Caki2 (cell line): ENCODE measurements at regions not wholly inside any gene's neighbourhood (a gene's known extent, or its start where the extent isn't known, plus 50 kb on each side); places are given as distances from the start of the nearest gene placed in this dataset.
A peak's percentile ranks its signal among the peaks of the same experiment; 100 is the strongest.
"Not testable (repeated sequence)": the region's sequence is repeated elsewhere in the genome, so short reads cannot be mapped to it uniquely, and the experiment has no call there.

Source experiments
- DNase-seq: peaks from one replicate; pipeline ENCODE4 v3.0.0-alpha.2; 2015; ENCODE audit warnings: low read depth
- in situ Hi-C: cut with HindIII; loops from 2 replicates; pipeline ENCODE4 v1.10.0; 2016; ENCODE audit warnings: low sequenced_read_pairs, low pct_unique_long_range_greater_than_20kb, mixed read lengths

DNA sequence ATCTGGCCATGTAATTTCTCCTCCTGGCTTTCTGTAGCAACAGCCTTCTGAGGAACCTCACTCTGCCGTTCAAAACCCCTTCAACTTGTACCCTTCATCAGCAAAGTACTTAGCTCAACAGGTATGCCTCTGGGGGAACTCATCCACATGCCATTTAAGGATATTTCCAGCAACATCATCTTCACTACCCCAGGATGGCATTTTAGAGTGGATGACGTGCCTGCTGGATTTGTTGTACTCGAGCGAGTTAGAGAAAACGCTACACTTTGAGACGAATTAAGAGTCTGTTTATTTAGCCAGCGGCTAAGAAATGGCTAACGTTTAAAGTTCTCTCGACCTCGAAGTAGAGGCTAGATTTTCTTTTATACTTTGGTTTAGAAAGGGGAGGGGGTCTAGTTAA is 122.1 kb downstream of the UNC93B1 start:
- DNase-seq: not testable (repeated sequence)

DNA sequence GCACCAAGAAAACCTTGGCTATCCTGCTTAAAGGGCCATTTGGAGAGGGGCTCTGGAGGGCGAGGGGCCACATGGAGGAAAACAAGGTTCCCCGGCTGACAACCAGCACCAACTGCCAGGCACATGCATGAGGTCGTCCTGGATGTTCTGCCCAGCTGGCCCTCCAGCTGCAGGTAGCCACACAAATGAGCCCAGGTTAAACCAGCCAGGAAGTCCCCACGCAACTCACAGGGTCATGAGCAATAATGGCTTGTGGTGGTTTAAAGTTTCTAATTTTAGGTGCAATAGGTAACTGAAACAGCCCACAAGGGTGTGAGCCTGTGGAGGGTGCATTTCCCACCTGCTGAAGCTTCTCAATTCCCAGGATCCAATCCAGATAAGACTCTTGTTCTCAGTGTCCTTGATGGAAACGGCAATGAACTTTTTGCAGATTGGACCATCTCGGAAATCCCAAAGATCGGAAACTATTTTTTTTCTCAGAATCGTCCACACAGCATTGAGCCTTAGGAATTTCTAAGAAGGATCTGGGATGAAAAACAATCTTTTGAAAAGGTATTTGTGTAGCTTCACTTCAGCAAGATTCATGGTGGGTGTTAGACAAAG is 123.2 kb downstream of the UNC93B1 start:
- in situ Hi-C loops, DNase-seq: not testable (repeated sequence)

More for the DNA sequence above, 122.1 kb downstream of the UNC93B1 start:
- in situ Hi-C loops: not testable (repeated sequence)

DNA sequence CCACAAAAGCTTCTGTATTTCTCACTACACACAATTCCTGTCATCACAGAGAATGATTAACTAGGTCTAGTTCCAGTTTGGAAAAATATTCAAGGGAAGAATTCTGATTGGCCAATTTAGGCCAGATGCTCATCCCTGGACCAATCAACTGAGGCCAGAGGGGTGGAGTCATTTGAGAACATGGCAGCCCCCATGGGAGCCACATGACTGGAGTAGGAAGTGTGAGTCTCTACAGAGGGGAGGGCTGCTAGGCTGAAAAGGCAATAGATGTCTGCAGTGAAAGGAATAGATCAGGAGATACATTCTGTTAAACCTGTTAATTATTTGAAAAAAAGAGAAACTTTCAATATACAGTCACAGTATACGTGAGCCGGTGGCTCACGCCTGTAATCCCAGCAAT is 125.2 kb downstream of the UNC93B1 start:
- in situ Hi-C loops: not testable (repeated sequence)
- DNase-seq: peak; percentile 49

DNA sequence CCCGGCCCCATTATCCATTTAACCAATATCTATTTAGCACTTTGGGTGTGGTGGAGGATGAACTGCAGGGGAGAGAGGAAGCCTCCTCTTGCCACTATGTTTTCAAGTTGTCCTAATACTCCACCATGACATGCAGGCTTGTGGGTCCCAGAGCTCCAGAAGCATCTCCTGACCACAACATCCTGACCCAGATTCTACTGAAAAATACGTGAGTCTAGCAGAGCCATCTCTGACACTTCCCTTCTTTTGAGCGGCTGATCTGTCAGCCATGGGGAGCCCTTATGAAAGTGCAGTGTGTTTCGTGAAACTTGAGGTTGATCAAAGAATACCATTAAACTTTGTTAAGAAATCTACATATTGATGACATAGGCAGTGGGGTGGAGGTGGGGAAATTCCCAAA is 126.6 kb downstream of the UNC93B1 start:
- in situ Hi-C loops, DNase-seq: not testable (repeated sequence)

DNA sequence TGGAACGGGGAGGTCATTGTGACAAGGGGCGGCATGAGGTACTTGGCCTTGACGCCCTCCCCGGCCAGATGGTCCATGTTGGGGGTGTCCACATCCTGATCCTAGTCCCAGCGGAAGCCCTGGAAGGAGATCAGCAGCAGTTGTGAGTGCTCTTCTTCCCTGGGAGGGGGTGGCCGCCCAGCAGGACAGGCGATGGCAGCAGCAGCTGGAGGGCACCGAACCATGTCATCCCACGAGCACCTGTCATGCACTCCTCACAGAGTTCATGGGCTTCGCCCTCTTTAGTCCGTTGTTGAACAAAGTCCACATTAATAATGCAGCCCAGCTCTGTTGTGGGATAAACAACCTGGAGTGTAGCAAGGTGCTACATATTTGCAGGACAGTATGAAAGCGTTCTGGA is 130.7 kb downstream of the UNC93B1 start:
- DNase-seq, in situ Hi-C loops: not testable (repeated sequence)

DNA sequence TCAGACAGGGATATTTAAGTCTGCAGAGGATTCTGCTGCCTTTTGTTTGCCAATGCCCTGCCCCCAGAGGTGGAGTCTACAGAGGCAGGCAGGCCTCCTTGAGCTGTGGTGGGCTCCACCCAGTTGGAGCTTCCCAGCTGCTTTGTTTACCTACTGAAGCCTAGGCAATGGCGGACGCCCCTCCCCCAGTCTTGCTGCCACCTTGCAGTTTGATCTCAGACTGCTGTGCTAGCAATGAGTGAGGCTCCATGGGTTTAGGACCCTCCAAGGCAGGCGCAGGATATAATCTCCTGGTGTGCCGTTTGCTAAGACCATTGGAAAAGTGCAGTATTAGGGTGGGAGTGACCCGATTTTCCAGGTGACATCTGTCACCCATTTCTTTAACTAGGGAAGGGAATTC is 132.7 kb downstream of the UNC93B1 start:
- DNase-seq, in situ Hi-C loops: not testable (repeated sequence)

DNA sequence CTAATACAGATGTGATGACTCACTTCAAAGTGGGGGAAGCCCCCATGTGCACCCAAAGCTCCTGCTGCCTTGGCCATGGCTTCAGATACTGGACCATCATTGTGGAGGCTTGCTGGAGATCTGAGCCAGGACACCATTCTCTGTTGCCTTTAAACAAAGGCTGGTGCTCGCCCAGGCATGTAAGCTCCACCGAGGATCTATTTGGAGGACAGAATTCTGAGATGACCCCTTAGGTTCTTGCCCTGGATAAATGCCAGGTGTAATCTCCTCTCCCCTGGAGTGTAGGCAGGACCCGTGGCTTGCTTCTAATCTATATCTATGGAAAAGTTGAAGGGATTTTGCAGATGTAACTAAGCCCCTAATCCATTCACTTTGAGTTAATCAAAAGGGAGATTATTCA is 141.0 kb downstream of the UNC93B1 start:
- in situ Hi-C loops, DNase-seq: not testable (repeated sequence)

DNA sequence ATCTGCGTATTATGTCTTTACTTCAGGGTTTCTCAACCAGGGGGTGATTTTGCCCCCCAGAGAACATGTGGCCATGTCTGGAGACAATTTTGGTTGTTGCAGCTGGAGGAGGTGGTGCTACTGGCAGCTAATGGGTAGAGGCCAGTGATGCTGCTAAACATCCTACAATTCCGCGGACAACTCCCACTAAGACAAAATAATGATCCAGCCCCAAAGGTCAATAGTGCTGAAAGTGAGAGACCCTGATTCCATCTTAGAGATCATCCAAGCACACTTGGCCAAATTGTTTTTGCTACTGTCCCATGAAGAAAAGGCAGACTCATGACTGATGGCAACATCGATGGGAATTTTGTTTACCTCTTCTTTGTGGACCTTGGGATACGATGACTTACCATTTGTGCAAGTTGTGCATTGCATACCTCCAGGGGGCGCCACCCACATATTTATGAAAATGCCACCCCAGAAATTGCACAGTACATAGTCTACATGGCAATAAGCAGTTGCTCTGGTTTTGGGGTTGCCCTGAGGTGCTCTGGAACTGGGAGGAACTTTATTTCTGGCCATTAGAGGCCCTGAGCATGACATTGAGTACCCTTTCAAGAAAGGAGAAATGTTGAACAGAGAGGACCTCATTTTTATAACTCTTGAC is 144.3 kb downstream of the UNC93B1 start:
- DNase-seq, in situ Hi-C loops: not testable (repeated sequence)

DNA sequence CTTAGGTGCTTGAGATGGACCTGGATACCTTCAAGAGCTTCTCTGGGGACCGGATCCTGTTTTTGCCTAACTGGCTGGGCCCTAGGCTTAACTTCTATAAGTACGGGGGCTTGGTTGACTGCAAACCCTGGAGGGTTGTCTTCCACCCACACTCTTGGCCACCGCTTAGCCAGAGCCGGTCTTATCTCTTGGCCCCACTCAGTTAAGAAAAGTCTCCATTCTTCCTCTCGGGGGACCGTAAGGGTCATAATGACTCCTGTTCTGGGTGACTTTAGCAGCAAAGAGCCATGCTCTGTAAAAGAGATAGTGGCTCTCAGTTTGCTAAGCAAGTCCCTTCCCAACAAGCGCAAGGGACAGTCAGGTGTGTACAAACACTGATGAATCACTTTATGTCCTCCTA is 153.2 kb downstream of the UNC93B1 start:
- DNase-seq, in situ Hi-C loops: not testable (repeated sequence)

DNA sequence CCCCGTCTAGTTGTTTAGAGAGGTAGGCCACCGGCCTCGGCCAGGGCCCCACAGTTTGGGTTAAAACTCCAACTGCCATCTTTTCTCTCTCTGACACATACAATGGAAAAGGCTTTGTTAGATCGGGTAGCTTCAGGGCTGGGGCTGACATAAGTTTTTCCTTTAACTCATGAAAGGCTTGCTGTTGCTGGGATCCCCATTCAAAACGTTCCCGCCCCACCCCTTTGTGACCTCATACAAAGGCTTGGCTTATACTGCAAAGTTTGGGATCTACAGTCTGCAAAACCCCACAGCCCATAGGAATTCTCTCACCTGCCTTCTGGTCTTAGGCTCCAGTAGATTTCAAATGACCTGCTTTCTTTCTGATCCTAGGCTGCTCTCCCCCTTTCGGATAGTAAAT is 154.1 kb downstream of the UNC93B1 start:
- in situ Hi-C loops: not testable (repeated sequence)

DNA sequence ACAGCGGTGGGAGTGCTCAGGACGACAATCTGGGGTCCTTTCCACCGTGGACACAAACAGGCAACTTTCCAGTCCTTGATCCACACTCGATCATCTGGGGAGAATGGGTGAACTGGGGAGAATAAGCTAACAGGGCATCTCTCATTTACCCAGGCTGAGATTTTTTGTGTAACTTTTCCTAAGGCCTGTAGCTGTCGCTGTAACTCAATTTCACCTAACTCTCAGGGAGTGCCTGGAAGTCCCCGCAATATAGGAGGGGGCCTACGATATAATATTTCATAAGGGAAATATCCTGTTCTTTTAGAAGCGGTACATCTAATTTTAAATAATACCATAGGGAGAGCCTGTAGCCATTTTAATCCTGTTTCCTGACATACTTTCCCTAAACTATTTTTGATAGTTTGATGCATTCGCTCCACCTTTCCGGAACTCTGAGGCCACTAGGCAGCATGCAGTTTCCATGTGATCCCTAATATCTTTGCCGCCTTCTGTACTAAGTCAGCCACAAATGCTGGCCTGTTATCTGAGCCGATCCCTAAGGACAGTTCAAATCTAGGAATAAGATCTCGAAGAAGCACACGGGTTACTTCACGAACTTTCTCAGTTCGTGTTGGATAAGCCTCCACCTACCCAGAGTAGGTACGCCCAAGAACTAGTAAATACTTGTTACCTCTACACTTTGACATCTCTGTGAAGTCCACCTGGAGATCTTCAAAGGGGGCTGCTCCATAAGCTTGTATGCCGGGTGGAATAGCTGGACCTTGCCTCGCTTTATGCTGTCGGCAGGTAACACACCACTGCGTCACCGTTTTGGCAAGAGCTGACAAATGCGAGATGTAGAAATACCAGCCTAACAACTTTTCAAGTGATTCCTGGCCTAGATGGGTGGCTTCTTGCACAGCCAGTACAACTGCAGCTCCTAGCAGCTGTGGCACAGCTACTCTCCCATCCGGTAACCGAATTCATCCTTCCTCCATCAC is 155.7 kb downstream of the UNC93B1 start:
- DNase-seq, in situ Hi-C loops: not testable (repeated sequence)

More for the DNA sequence above, 154.1 kb downstream of the UNC93B1 start:
- DNase-seq: not testable (repeated sequence)

DNA sequence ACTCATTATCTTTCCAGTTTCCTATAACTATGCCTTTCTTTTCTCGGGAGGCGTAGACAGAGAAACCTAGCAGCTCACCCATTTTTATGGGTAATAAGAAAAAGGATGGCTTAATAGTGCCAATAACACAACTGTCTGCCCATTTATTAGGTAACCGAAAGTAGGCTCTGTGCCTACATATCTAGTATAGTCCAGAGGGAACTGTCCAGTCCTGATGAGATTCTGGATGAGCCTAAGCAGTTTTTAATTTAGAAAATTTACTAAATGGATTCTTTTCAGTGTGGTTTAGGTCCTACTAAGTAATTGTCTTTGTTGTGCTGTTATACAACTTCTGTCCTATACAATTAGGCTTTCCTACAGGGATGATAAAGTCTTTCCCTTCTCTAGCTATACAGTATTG is 157.6 kb downstream of the UNC93B1 start:
- DNase-seq, in situ Hi-C loops: not testable (repeated sequence)

DNA sequence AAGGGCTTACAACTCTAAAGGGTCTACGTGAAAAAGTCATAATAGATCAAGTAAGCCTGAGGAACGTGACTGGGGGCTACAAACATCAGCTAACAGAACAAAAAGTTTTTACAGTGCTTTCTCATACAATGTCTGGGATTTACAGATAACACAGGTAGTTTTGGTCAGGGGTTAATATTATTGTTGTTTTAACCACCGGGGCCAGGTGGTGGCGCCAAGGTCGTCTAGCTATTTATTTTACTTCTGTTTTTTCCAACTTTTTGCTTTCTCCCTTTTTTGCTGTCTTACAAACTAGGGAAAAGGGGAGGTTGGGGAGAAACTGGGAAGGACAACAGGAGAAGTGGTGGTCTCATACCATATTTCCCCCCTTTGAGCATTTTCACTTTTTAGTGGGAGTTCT is 158.6 kb downstream of the UNC93B1 start:
- in situ Hi-C loops, DNase-seq: not testable (repeated sequence)

DNA sequence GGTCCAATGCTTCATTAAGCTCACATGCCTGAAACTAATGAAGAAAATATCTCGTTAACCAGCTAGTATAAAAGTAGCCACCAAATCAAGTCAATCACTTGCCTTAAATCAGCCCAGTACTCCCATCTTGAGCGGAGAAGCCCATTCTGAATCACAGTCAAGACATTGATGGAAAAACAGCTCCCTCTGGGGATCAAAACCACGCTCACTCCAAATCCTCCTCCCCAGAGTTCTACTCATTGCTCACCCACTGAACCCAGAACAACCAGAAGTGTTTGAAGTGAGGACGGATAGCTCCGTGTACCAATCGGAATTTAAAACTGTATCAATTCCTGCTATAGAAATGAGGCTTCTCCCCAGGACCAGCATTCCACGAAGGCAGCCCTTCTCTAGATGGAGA is 163.3 kb downstream of the UNC93B1 start:
- in situ Hi-C loops, DNase-seq: not testable (repeated sequence)

DNA sequence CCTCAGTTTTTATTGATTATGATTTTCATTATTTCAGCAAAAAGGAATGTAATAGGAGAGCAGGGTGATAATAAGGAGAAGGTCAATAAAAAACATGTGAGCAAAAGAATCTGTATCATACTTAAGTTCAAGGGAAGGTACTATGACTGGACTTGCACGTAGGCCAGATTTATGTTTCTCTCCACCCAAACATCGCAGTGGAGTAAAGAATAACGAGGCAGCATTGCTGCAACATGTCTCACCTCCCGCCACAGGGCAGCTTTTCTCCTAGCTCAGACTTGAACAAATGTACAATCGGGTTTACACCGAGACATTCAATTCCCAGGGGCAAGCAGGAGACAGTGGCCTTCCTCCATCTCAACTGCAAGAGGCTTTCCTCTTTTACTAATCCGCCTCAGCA is 155.7 kb upstream of the ALDH3B2 start:
- DNase-seq, in situ Hi-C loops: not testable (repeated sequence)

DNA sequence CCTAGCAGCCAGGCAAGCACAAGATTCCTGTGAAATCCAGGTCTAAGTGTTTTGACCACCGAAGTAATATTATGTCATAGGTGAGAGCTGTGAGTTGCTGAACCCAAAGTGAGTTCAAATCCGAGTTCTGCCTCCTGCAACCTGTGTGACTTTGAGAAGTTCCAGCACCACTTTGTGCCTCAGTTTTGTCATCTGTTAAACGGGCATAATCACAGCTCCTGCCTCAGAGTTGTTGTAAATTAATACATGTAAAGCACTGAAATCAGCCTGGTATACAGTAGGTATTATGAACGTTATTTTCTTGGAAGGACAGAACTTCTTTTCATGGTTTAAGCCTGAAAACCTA is 152.5 kb upstream of the ALDH3B2 start:
- in situ Hi-C loops: not testable (repeated sequence)

DNA sequence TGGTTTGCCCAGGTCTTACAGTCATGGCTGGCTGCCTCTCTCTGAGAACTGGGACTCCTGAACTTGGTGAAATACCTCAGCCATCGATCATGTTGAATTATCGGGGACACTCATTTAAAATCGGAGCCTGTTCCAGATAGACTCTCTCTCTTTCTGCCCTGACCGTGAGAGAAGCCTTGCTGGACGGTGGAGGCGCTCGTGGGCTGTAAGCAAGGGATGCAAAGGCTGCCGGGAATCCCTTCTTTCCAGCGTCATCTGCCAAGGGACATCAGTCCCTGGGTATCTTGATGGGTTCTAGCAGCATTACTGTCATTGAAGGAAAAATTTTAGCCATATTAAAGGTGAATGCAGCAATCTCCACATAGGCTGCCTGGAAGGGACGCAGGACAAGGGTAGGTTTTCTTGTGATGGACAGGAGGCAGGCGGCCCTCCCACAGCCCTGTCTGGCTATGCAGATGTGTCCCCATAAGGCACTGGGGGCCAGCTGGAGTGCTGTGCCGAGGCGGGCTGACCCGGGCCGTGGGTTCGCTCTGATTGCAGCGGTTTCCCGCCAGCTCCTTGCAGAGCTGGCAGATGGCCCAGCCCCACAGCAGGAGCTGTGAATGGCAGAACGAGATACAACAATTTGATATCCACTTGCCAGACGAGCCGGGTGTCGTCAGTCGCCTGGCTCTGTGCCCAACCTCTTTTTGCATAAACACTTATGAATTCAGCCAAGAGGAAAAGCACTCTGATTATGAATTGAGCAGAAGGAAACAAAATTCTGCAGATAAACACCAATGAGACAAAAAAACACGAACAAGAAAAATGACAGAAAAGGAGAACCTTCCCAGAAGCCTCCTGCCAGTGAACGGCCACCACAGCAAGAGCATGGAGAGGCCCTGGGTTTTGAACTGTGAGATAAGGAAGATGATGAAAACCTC is 151.9 kb upstream of the ALDH3B2 start:
- in situ Hi-C loops, DNase-seq: not testable (repeated sequence)

More for the DNA sequence above, 152.5 kb upstream of the ALDH3B2 start:
- not testable (repeated sequence) for DNase-seq

DNA sequence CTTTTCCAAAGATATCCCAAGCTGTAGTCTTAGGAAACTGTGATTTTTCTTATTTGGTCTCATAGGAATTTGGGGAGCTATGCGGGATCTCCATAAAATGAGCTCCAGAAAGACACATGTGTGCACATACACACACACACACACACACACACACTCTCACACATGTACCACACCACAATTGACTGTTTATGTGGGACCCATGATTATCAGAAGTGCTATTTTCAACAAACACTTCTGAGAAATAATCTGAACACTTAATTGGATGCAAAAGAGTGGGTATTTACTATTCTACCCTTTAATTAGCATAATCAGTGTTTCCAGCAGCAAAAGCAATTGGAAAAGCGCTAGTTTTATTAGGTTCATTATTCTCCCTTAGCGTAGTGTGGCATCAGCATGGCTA is 150.4 kb upstream of the ALDH3B2 start:
- in situ Hi-C loops, DNase-seq: not testable (repeated sequence)
